ENCODE measurements at regions not wholly inside any gene's neighbourhood (a gene's known extent, or its start where the extent isn't known, plus 50 kb on each side); places are given as distances from the start of the nearest gene placed in this dataset.

GRCh38 chr6:43979525-43979924, 147.7 kb downstream of the MRPL14 start:
- DNase-seq, result no peak

- no peak for DNase-seq
Measured at GRCh38 chr6:43978473-43979346, 148.5 kb downstream of the MRPL14 start.

DNA sequence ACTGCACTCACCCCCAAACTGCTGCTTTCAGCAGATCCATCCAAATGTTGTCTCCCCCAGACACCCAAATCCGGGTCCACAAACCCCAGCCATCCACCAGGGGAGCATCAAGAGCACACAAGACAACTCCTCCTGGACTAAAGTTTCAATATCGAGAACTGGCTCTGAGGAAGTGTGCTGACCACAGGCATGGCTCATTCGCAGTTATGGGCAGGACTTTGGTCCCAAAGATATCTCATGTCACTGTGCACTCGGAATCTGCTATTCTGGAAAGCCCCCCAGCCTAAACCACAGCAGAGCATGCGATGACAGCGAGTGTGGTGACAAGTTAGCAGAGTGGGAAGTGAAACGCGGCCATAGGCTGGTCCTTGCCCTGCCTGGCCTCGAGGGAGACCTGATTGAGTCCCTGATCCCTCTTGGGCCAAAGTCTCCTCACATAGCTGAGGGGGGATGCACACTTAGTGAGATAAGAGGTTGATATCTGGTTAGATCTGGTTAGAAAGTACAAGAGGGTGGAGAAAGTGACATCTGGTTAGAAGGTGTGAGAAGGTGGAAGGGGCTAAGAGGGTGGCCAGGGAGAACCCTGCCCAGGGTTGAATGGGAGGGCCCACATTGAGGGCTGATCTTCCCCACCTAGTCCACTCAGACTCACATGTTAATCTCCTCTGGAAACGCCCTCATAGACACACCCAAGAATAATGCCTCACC, 149.7 kb downstream of the MRPL14 start:
- no peak for DNase-seq

GRCh38 chr6:43976706-43977403, 150.4 kb downstream of the MRPL14 start:
- DNase-seq, result no peak

GRCh38 chr6:43974643-43975230, 152.5 kb downstream of the MRPL14 start:
- DNase-seq, result no peak

DNA sequence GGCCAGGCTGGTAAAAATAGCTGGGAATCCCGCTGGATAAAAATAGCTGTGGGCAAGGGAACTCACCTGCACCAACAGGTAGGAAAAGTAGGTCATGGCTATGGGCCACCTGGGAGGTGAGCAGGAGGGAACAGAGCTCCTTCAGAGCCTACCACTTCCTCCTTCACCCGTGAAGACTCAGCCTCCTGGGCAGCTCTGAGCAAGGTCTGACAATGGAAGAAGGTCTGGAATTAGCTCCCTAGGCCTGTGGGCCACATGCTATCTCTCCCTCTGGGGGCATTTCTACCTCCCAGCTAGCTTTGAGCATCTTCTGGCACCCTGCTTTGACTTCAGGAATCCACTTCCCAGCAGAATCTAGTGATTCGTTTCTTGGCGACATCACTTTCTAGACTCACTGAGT, 153.9 kb downstream of the MRPL14 start:
- no peak for DNase-seq

- no peak for DNase-seq
Measured at GRCh38 chr6:43972913-43973300, 154.3 kb downstream of the MRPL14 start.

GRCh38 chr6:43972179-43972912, 154.9 kb downstream of the MRPL14 start:
- no peak for DNase-seq

DNA sequence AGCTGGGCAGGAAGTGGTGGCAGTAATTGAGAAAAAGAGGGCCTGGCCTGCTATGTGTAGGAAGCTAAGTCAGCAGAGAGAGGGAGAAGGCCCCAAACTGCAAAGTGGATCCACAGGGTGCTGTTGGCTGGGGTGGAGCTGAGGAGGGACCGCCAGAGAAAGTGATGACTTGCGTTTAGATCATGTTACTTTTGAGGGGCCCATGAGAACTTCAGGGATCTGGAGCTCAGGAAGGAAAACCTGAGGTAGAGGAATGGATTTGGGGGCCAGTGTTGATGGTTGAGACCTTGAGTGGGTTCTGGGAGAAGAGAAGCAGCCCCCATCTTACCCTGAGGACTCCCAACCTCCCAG, 155.5 kb downstream of the MRPL14 start:
- no peak for DNase-seq

DNA sequence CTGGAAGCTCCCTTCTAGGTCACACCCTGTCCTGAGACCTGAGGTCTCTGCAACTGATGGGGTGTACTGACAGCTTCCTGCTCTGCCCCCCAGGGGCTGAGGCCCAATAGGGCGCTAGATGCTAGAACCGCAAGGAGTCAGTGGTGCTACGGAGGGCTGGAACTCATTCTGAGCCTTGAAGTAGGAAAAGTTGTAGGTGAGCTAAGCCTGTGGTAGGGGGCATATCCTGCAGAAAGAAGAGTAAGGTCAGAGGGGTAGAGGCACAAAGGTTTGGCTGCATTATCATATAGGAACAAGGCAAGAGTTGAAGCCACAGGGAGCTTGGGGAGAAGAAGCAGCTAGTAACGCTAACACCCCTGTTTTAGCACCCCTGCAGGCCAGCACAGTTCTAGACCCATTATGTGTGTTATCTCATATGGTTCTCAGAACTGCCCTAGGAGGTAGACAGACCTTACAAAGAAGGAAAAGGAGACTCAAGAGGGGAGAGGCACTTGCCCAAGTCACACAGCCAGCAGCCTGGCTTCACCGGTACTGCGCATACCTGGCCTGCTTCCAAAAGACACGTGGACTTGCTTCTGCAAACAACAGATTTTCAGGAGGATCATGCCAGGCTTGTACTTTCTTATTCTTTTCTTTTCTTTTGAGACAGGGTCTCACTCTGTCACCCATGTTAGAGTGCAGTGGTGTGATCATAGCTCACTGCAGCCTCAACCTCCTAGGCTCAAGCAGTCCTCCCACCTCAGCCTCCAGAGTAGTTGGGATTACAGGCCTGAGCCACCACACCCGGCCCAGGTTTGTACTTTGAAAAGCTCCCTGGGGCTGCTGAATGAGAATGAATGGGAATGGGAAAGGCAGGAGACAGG, 156.1 kb downstream of the MRPL14 start:
- DNase-seq, result no peak

GRCh38 chr6:43970068-43970912, 157.0 kb downstream of the MRPL14 start:
- no peak for DNase-seq

GRCh38 chr6:43969158-43969981, 157.9 kb downstream of the MRPL14 start:
- DNase-seq, result no peak

DNA sequence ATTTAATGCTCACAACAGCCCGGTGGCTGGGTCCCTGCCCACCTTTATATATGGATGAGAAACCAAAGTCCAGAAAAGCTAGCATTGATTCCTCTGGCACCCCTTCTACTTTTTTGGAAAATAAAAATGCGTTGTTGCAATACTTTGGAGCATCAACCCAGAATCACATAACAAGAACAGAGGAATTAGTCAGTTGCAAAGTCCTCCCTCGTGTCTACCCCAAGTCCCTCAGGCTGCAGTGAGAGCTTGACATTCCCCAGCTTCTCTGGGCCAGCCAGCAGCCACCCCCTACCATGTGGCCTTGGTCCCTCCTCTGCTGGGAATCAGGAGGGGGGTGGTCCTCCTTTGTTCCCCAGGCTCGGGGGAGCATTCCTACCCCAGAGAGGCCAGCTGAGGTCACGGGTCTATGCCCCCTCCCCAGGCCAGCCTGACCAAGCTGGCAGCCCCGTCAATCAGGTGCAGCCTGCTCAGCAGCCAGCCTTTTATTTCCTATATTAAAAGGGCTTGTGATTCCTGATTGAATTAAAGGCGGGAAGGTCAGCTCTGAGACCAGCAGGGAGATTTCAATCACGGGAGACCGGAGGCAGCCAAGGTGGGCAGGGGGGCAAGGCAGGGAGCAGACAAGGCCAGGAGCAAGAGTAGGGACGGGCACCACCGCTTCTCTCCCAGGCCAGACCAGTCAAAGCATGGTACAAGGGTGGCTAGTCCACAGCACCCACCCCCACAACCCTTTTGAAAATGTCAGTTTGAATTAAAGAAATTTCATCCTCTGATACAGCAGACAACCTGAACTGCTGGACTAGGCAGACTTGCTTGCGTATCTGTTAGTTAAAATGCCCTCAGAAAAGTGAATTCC, 158.9 kb downstream of the MRPL14 start:
- DNase-seq, result no peak

DNA sequence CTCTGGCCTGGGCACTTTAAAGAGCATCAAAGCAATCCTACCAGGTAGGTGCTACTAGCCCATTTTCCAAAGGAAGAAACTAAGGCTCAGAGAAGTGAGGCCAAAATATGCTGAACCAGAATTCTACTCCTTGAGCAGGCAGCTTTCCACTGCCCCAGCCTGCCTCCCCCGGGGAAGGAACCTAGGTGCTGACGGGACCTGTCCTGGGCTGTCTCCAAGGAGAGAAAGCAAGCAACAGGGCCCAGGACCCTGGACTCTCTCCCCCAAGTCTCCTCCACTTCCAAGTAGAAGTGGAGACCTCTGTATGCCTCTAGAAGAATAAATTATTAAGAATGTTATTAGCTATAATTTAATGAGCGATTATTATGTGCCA, 159.5 kb downstream of the MRPL14 start:
- DNase-seq, result no peak

- no peak for DNase-seq
Measured at GRCh38 chr6:43966853-43967718, 160.2 kb downstream of the MRPL14 start.

- no peak for DNase-seq
Measured at GRCh38 chr6:43966374-43966658, 160.9 kb downstream of the MRPL14 start.

DNA sequence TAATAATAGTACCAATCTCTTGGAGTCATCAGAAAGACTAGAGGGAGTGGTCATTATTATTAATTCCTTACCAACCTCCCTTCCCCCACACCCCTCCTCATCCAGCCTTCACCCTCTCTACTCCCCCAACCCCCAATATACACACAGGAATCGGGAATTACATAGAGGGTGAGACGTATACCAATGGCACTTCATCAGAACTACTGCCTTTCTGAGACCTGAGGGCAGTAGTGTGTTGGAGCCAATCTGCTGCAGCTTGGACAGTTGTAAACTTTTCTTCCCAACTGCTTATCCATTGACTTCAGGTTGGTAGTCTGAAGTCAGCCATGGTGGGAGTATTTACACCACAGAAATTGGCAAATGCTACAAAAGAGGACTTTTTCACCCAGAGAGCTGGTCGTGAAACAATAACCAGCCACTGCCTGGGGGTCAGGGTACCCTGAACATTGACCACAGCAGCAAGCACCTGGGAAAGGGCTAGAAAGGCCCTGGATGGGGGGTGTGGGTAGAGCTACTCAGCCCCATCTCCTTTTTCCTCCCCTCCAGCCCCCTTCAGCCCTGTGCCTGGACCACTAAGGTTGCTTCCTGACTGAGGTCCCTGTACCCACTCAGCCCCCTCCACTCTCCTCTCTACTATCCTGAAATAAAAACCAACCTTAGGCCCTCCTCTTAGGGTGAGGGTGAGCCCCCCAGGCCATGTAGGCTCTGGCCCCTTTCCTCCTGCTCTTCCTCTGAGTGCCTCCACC, 161.5 kb downstream of the MRPL14 start:
- DNase-seq, result no peak

Data from NCI-H526 treated with DMSO at 0.1 percent for 48 hours (cell line).